ENCODE measurements at regions not wholly inside any gene's neighbourhood (a gene's known extent, or its start where the extent isn't known, plus 50 kb on each side); places are given as distances from the start of the nearest gene placed in this dataset.

GRCh38 chr2:122098306-122098705 is 342.9 kb downstream of the TSN start:
- no peak for TF ChIP-seq POLR2A (IDR thresholded peaks at IDR 0.05; ENCODE audit: low read length)
- no peak for TF ChIP-seq GATA1 (IDR thresholded peaks at IDR 0.05; ENCODE audit: low read depth, low read length)
